Astrocyte (in vitro differentiated cells and primary cell): ENCODE measurements at regions not wholly inside any gene's neighbourhood (a gene's known extent, or its start where the extent isn't known, plus 50 kb on each side); places are given as distances from the start of the nearest gene placed in this dataset.

Experiments
- DNase-seq: peaks from one replicate; pipeline ENCODE4 v3.0.0-alpha.2; 2010; ENCODE audit warnings: low read depth
- FAIRE-seq: peaks from 2 replicates; lab custom pipeline; 2011; peaks lifted over from hg19 to GRCh38; lab: Jason Lieb, UNC
- H2AFZ ChIP-seq: 2 replicates; pipeline ENCODE4 v1.6.0; 2012; ENCODE audit warnings: low read depth, low read length, inconsistent platforms
- H3K27ac ChIP-seq: 2 replicates; pipeline ENCODE4 v1.5.1; 2011; ENCODE audit warnings: low read depth, low read length, inconsistent platforms
- H3K27me3 ChIP-seq: 2 replicates; pipeline ENCODE4 v1.6.0; 2011; ENCODE audit warnings: low read length, inconsistent platforms; ENCODE audit not compliant: insufficient read depth
- H3K36me3 ChIP-seq: 2 replicates; pipeline ENCODE4 v1.5.1; 2011; ENCODE audit warnings: low read length, inconsistent platforms; ENCODE audit not compliant: insufficient read depth
- H3K4me1 ChIP-seq: 2 replicates; pipeline ENCODE4 v1.5.1; 2011; ENCODE audit warnings: low read length, inconsistent platforms; ENCODE audit not compliant: insufficient read depth
- H3K4me2 ChIP-seq: 2 replicates; pipeline ENCODE4 v1.6.0; 2012; ENCODE audit warnings: low read length, inconsistent platforms
- H3K4me3 ChIP-seq: 2 replicates; pipeline ENCODE4 v1.5.1; 2011; ENCODE audit warnings: low read depth, mild to moderate bottlenecking, low read length, inconsistent platforms; ENCODE audit not compliant: insufficient read depth
- H3K79me2 ChIP-seq: 2 replicates; pipeline ENCODE4 v1.6.0; 2012; ENCODE audit warnings: mild to moderate bottlenecking, low read length, inconsistent platforms; ENCODE audit not compliant: insufficient read depth
- H3K9ac ChIP-seq: 2 replicates; pipeline ENCODE4 v1.6.0; 2012; ENCODE audit warnings: mild to moderate bottlenecking, low read length, inconsistent platforms
- H3K9me3 ChIP-seq: 2 replicates; pipeline ENCODE4 v1.5.1; 2012; ENCODE audit warnings: low read depth, mild to moderate bottlenecking, low read length, inconsistent platforms; ENCODE audit not compliant: insufficient read depth
- H4K20me1 ChIP-seq: 2 replicates; pipeline ENCODE4 v1.6.0; 2012; ENCODE audit warnings: low read length, inconsistent platforms; ENCODE audit not compliant: insufficient read depth
- H3K27ac Mint-ChIP-seq: one replicate; pipeline ENCODE4 v1.8.0; 2021; ENCODE audit warnings: mild to moderate bottlenecking, mixed read lengths; ENCODE audit not compliant: unreplicated experiment
- H3K27me3 Mint-ChIP-seq: one replicate; pipeline ENCODE4 v1.8.0; 2021; ENCODE audit warnings: low read depth, mixed read lengths; ENCODE audit not compliant: unreplicated experiment
- H3K36me3 Mint-ChIP-seq: one replicate; pipeline ENCODE4 v1.8.0; 2021; ENCODE audit warnings: low read depth, mixed read lengths; ENCODE audit not compliant: unreplicated experiment
- H3K4me1 Mint-ChIP-seq: one replicate; pipeline ENCODE4 v1.8.0; 2021; ENCODE audit warnings: low read depth, mixed read lengths; ENCODE audit not compliant: unreplicated experiment
- H3K4me3 Mint-ChIP-seq: one replicate; pipeline ENCODE4 v1.8.0; 2021; ENCODE audit warnings: mild to moderate bottlenecking, moderate library complexity, mixed read lengths; ENCODE audit not compliant: unreplicated experiment
- H3K9me3 Mint-ChIP-seq: one replicate; pipeline ENCODE4 v1.8.0; 2021; ENCODE audit warnings: mild to moderate bottlenecking, mixed read lengths; ENCODE audit not compliant: unreplicated experiment
- CTCF ChIP-seq: IDR thresholded peaks from 2 replicates; pipeline ENCODE4 v1.5.1; 2011; ENCODE audit warnings: low read depth, mild to moderate bottlenecking, inconsistent platforms, low read length, moderate library complexity; ENCODE audit not compliant: insufficient read depth
- EZH2 ChIP-seq: IDR thresholded peaks from 2 replicates; pipeline ENCODE4 v1.6.1; 2012; ENCODE audit warnings: mild to moderate bottlenecking, low read length, inconsistent platforms; ENCODE audit not compliant: insufficient read depth

GRCh38 chr13:81334481-81334880 is 993.6 kb upstream of the SPRY2 start:
- Histone ChIP-seq H3K36me3 (no peaks in the 10 kb centered on the region), H2AFZ (no peak overlapping the region), H3K27me3 (no peaks in the 10 kb centered on the region), H3K9ac (no peak overlapping the region), H3K9me3 (no peaks in the 10 kb centered on the region), H3K4me2 (no peak overlapping the region), H3K4me1 (no peaks in the 10 kb centered on the region), H3K27ac (no peak overlapping the region), H4K20me1 (no peaks in the 10 kb centered on the region), H3K79me2 (no peaks in the 10 kb centered on the region), H3K4me3 (no peak overlapping the region)
- Mint-ChIP-seq H3K9me3 (peaks cover 2% of the 10 kb centered on the region), H3K4me1 (no peaks in the 10 kb centered on the region), H3K36me3 (no peaks in the 10 kb centered on the region), H3K4me3 (no peak overlapping the region), H3K27ac (no peak overlapping the region), H3K27me3 (no peaks in the 10 kb centered on the region)
- FAIRE-seq (no peak), DNase-seq (no peak)
- TF ChIP-seq EZH2 (no peak), CTCF (no peak)

GRCh38 chr13:81326913-81327312 is 986.0 kb upstream of the SPRY2 start:
- no peaks in the 10 kb centered on the region for H3K4me1 Mint-ChIP-seq
- Histone ChIP-seq H3K9me3 (no peaks in the 10 kb centered on the region), H2AFZ (no peak overlapping the region), H3K4me2 (no peak overlapping the region), H3K27me3 (no peaks in the 10 kb centered on the region), H3K79me2 (no peaks in the 10 kb centered on the region), H3K27ac (no peak overlapping the region), H3K36me3 (no peaks in the 10 kb centered on the region), H3K4me1 (no peaks in the 10 kb centered on the region), H3K9ac (no peak overlapping the region), H4K20me1 (no peaks in the 10 kb centered on the region), H3K4me3 (no peak overlapping the region)
- no peaks in the 10 kb centered on the region for H3K27me3 Mint-ChIP-seq
- no peak for FAIRE-seq
- no peak overlapping the region for H3K4me3 Mint-ChIP-seq
- no peak overlapping the region for H3K27ac Mint-ChIP-seq
- H3K36me3 Mint-ChIP-seq, result no peaks in the 10 kb centered on the region
- H3K9me3 Mint-ChIP-seq, result peaks cover 2% of the 10 kb centered on the region
- no peak for DNase-seq
- TF ChIP-seq EZH2, result no peak
- TF ChIP-seq CTCF, result no peak

- no peaks in the 10 kb centered on the region for H3K4me1 ChIP-seq
- H3K27me3 ChIP-seq, result no peaks in the 10 kb centered on the region
- Mint-ChIP-seq H3K36me3 (no peaks in the 10 kb centered on the region), H3K27me3 (no peaks in the 10 kb centered on the region), H3K4me1 (no peaks in the 10 kb centered on the region), H3K27ac (no peak overlapping the region), H3K4me3 (no peak overlapping the region), H3K9me3 (no peaks in the 10 kb centered on the region)
- H3K79me2 ChIP-seq, result no peaks in the 10 kb centered on the region
- no peaks in the 10 kb centered on the region for H3K9me3 ChIP-seq
- no peak for TF ChIP-seq CTCF
- TF ChIP-seq EZH2, result no peak
- DNase-seq, result no peak
- no peaks in the 10 kb centered on the region for H4K20me1 ChIP-seq
- H3K9ac ChIP-seq, result no peak overlapping the region
- no peaks in the 10 kb centered on the region for H3K36me3 ChIP-seq
- FAIRE-seq, result no peak
- no peak overlapping the region for H3K4me3 ChIP-seq
- H3K4me2 ChIP-seq, result no peak overlapping the region
- no peak overlapping the region for H3K27ac ChIP-seq
- H2AFZ ChIP-seq, result no peak overlapping the region
These were observed 979.6 kb upstream of the SPRY2 start for GRCh38 chr13:81320516-81320915.
